ENCODE measurements at regions not wholly inside any gene's neighbourhood (a gene's known extent, or its start where the extent isn't known, plus 50 kb on each side); places are given as distances from the start of the nearest gene placed in this dataset.

DNA sequence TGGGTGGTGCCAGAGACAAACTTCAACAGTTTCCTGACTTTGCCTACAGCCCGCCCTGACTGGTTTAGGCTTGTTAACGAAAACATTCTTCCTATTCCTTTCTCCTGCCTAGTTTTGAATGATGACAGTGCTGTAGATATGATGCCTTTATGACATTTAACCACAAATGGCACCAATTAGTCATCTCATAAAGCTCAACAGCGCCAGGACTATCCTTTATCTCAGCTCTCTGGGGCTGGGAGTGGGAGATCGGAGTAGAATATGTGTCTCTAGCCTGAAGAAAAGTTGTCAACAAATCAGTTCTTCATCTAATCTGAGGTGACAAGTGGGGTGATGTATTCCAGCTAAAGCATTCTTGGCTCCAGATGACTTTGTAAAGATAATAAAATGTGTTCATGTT lies 64.6 kb upstream of the SH3RF1 start:
- TF ChIP-seq, protein P1, sequence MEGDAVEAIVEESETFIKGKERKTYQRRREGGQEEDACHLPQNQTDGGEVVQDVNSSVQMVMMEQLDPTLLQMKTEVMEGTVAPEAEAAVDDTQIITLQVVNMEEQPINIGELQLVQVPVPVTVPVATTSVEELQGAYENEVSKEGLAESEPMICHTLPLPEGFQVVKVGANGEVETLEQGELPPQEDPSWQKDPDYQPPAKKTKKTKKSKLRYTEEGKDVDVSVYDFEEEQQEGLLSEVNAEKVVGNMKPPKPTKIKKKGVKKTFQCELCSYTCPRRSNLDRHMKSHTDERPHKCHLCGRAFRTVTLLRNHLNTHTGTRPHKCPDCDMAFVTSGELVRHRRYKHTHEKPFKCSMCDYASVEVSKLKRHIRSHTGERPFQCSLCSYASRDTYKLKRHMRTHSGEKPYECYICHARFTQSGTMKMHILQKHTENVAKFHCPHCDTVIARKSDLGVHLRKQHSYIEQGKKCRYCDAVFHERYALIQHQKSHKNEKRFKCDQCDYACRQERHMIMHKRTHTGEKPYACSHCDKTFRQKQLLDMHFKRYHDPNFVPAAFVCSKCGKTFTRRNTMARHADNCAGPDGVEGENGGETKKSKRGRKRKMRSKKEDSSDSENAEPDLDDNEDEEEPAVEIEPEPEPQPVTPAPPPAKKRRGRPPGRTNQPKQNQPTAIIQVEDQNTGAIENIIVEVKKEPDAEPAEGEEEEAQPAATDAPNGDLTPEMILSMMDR (conservative IDR thresholded peaks at IDR 0.05 in 1 of 2, IDR thresholded peaks at IDR 0.05 in 1 of 2; ENCODE audit: low read depth in 1 of 2, low read length in 2 of 2) = no peak
- TF ChIP-seq EZH2 (IDR thresholded peaks at IDR 0.05; ENCODE audit: low read length, missing control alignments) = no peak
- Histone ChIP-seq H4K20me1 (ENCODE audit: control insufficient read depth, extremely low read depth, insufficient read depth, low read length) (no peaks in the 10 kb centered on the region), H3K79me2 (ENCODE audit: control insufficient read depth, insufficient read depth, low read length) (no peaks in the 10 kb centered on the region), H3K4me2 (ENCODE audit: extremely low read depth, insufficient read depth, low read length) (no peak overlapping the region), H3K27me3 (ENCODE audit: control insufficient read depth, insufficient read depth, low read length) (no peaks in the 10 kb centered on the region), H3K9me3 (ENCODE audit: control insufficient read depth, insufficient read depth, low read depth, low read length) (no peaks in the 10 kb centered on the region), H3K4me1 (ENCODE audit: control insufficient read depth, extremely low read depth, insufficient read depth, low read length) (peaks cover 5% of the 10 kb centered on the region), H3K27ac (ENCODE audit: insufficient read depth, low read length) (no peak overlapping the region), H3K4me3 (replicated peaks in 1 of 4; ENCODE audit: control extremely low read depth in 1 of 4, insufficient read depth in 1 of 4, low read depth in 3 of 4, low read length in 4 of 4) (no peak overlapping the region), H2AFZ (ENCODE audit: low read length) (no peak overlapping the region), H3K9ac (ENCODE audit: insufficient read depth, low read length) (no peak overlapping the region), H3K36me3 (ENCODE audit: control insufficient read depth, insufficient read depth, low read length) (no peaks in the 10 kb centered on the region)
- peak in 1 of 2 donors; percentile 86 for DNase-seq (ENCODE audit: low read depth in 2 of 2)

DNA sequence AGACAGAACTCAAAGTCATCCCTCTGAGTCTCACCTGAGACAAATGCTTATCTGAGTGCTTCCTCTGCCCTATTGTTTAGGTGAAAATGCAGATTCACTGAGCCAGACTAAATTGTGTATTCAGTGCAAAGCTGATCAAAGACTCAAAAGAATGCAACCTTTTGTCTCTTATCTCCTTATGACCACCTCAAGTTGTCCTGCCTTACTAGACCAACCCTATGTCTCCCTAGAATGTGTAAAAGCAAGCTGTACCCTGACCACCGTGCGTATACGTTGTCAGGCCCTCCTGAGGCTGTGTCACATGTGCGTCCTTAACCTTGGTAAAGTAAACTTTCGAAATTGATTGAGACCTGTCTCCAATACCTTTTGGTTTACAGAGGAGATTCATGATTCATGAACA lies 63.6 kb upstream of the SH3RF1 start:
- Histone ChIP-seq H2AFZ (ENCODE audit: low read length) (no peak overlapping the region), H3K27ac (ENCODE audit: insufficient read depth, low read length) (no peak overlapping the region), H3K79me2 (ENCODE audit: control insufficient read depth, insufficient read depth, low read length) (no peaks in the 10 kb centered on the region), H3K9ac (ENCODE audit: insufficient read depth, low read length) (no peak overlapping the region), H3K4me1 (ENCODE audit: control insufficient read depth, extremely low read depth, insufficient read depth, low read length) (peaks cover 5% of the 10 kb centered on the region), H3K4me2 (ENCODE audit: extremely low read depth, insufficient read depth, low read length) (no peak overlapping the region), H3K4me3 (replicated peaks in 1 of 4; ENCODE audit: control extremely low read depth in 1 of 4, insufficient read depth in 1 of 4, low read depth in 3 of 4, low read length in 4 of 4) (no peak overlapping the region), H4K20me1 (ENCODE audit: control insufficient read depth, extremely low read depth, insufficient read depth, low read length) (no peaks in the 10 kb centered on the region), H3K9me3 (ENCODE audit: control insufficient read depth, insufficient read depth, low read depth, low read length) (no peaks in the 10 kb centered on the region), H3K36me3 (ENCODE audit: control insufficient read depth, insufficient read depth, low read length) (no peaks in the 10 kb centered on the region), H3K27me3 (ENCODE audit: control insufficient read depth, insufficient read depth, low read length) (no peaks in the 10 kb centered on the region)
- no peak for TF ChIP-seq EZH2 (IDR thresholded peaks at IDR 0.05; ENCODE audit: low read length, missing control alignments)
- TF ChIP-seq, protein P1 (conservative IDR thresholded peaks at IDR 0.05 in 1 of 2, IDR thresholded peaks at IDR 0.05 in 1 of 2; ENCODE audit: low read depth in 1 of 2, low read length in 2 of 2) = no peak
- DNase-seq (ENCODE audit: low read depth in 2 of 2) = no peak

DNA sequence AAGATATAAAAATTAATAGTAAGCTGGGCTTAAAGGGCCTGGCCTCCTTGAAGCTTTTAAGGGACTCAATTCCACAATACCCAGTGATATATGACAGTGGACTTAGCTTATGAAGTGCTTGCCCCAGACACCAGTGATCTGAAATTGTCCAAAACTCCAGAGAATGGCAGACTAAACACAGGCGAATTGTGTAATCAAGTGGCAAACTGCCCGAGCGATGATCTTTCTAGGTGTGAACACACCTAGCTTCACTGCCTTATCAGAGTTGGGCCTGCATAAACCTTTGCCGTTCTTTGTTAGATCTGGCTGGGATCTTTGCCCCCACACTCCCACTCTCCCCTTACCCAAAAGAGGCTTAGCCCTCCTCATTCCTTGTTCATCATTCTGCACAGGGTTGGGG lies 62.5 kb upstream of the SH3RF1 start:
- Histone ChIP-seq H3K4me1 (ENCODE audit: control insufficient read depth, extremely low read depth, insufficient read depth, low read length) (peaks cover 5% of the 10 kb centered on the region), H3K79me2 (ENCODE audit: control insufficient read depth, insufficient read depth, low read length) (no peaks in the 10 kb centered on the region), H3K27me3 (ENCODE audit: control insufficient read depth, insufficient read depth, low read length) (no peaks in the 10 kb centered on the region), H3K9ac (ENCODE audit: insufficient read depth, low read length) (no peak overlapping the region), H3K27ac (ENCODE audit: insufficient read depth, low read length) (no peak overlapping the region), H4K20me1 (ENCODE audit: control insufficient read depth, extremely low read depth, insufficient read depth, low read length) (no peaks in the 10 kb centered on the region), H3K9me3 (ENCODE audit: control insufficient read depth, insufficient read depth, low read depth, low read length) (no peaks in the 10 kb centered on the region), H2AFZ (ENCODE audit: low read length) (no peak overlapping the region), H3K4me3 (replicated peaks in 1 of 4; ENCODE audit: control extremely low read depth in 1 of 4, insufficient read depth in 1 of 4, low read depth in 3 of 4, low read length in 4 of 4) (no peak overlapping the region), H3K36me3 (ENCODE audit: control insufficient read depth, insufficient read depth, low read length) (no peaks in the 10 kb centered on the region), H3K4me2 (ENCODE audit: extremely low read depth, insufficient read depth, low read length) (no peak overlapping the region)
- no peak for TF ChIP-seq EZH2 (IDR thresholded peaks at IDR 0.05; ENCODE audit: low read length, missing control alignments)
- TF ChIP-seq, protein P1 (conservative IDR thresholded peaks at IDR 0.05 in 1 of 2, IDR thresholded peaks at IDR 0.05 in 1 of 2; ENCODE audit: low read depth in 1 of 2, low read length in 2 of 2) = no peak
- no peak for DNase-seq (ENCODE audit: low read depth in 2 of 2)
